Ishikawa (cell line): ENCODE measurements at regions not wholly inside any gene's neighbourhood (a gene's known extent, or its start where the extent isn't known, plus 50 kb on each side); places are given as distances from the start of the nearest gene placed in this dataset.

ENCODE experiments used
- CEBPB ChIP-seq: IDR thresholded peaks from 2 replicates; pipeline ENCODE4 v1.6.1; 2012
- CREB1 ChIP-seq: IDR thresholded peaks from 2 replicates; pipeline ENCODE4 v1.6.1; 2012; ENCODE audit warnings: low read depth
- EGR1 ChIP-seq: IDR thresholded peaks from 2 replicates; pipeline ENCODE4 v1.6.1; 2012
- EP300 ChIP-seq: IDR thresholded peaks from 2 replicates; pipeline ENCODE4 v1.6.1; 2012; ENCODE audit warnings: borderline replicate concordance
- FOXM1 ChIP-seq: IDR thresholded peaks from 2 replicates; pipeline ENCODE4 v1.6.1; 2012; ENCODE audit warnings: low read depth, borderline replicate concordance
- NFIC ChIP-seq: IDR thresholded peaks from 2 replicates; pipeline ENCODE4 v1.6.1; 2012
- RAD21 ChIP-seq: IDR thresholded peaks from 2 replicates; pipeline ENCODE4 v1.6.1; 2012; ENCODE audit warnings: low read depth
- TAF1 ChIP-seq: IDR thresholded peaks from 2 replicates; pipeline ENCODE4 v1.6.1; 2012; ENCODE audit warnings: low read depth, mild to moderate bottlenecking
- TCF12 ChIP-seq: IDR thresholded peaks from 2 replicates; pipeline ENCODE4 v1.6.1; 2012; ENCODE audit warnings: low read depth
- TEAD4 ChIP-seq: IDR thresholded peaks from 2 replicates; pipeline ENCODE4 v1.6.1; 2012
- YY1 ChIP-seq: IDR thresholded peaks from 2 replicates; pipeline ENCODE4 v1.6.1; 2012; ENCODE audit warnings: low read depth
- ZBTB7A ChIP-seq: IDR thresholded peaks from 2 replicates; pipeline ENCODE4 v1.6.1; 2012; ENCODE audit warnings: low read depth
- TF ChIP-seq, protein P1 (sequence below): IDR thresholded peaks from 2 replicates; pipeline ENCODE4 v1.6.1; 2012; ENCODE audit warnings: low read depth, mild to moderate bottlenecking
- TF ChIP-seq, protein P2 (sequence below): IDR thresholded peaks from 2 replicates; pipeline ENCODE4 v1.6.1; 2012
- TF ChIP-seq, protein P3 (sequence below): IDR thresholded peaks from 2 replicates; pipeline ENCODE4 v1.6.1; 2012

DNA sequence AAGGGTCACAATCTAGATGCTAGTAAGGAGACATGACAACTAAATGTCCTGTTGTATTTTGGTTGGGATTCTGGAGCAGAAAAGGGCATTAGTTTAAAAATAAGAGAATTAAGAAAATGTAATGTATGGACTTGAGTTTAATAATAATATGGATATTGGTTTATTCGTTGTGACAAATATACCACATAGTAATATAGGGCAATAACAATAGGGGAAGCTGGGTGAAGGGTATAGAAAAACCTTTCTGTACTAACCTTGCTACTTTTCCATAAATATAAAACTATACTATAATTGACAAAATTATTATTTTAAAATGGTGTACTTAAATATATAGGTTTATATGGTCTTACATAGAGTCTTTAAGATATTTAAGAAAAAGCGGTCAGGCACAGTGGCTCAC is 558.9 kb downstream of the PTPRC start:
- TF ChIP-seq ZBTB7A (no peak), CEBPB (no peak), EGR1 (no peak), RAD21 (no peak), TEAD4 (no peak), CREB1 (no peak), TCF12 (no peak), TAF1 (no peak)
- TF ChIP-seq, protein P1, sequence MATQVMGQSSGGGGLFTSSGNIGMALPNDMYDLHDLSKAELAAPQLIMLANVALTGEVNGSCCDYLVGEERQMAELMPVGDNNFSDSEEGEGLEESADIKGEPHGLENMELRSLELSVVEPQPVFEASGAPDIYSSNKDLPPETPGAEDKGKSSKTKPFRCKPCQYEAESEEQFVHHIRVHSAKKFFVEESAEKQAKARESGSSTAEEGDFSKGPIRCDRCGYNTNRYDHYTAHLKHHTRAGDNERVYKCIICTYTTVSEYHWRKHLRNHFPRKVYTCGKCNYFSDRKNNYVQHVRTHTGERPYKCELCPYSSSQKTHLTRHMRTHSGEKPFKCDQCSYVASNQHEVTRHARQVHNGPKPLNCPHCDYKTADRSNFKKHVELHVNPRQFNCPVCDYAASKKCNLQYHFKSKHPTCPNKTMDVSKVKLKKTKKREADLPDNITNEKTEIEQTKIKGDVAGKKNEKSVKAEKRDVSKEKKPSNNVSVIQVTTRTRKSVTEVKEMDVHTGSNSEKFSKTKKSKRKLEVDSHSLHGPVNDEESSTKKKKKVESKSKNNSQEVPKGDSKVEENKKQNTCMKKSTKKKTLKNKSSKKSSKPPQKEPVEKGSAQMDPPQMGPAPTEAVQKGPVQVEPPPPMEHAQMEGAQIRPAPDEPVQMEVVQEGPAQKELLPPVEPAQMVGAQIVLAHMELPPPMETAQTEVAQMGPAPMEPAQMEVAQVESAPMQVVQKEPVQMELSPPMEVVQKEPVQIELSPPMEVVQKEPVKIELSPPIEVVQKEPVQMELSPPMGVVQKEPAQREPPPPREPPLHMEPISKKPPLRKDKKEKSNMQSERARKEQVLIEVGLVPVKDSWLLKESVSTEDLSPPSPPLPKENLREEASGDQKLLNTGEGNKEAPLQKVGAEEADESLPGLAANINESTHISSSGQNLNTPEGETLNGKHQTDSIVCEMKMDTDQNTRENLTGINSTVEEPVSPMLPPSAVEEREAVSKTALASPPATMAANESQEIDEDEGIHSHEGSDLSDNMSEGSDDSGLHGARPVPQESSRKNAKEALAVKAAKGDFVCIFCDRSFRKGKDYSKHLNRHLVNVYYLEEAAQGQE: no peak

DNA sequence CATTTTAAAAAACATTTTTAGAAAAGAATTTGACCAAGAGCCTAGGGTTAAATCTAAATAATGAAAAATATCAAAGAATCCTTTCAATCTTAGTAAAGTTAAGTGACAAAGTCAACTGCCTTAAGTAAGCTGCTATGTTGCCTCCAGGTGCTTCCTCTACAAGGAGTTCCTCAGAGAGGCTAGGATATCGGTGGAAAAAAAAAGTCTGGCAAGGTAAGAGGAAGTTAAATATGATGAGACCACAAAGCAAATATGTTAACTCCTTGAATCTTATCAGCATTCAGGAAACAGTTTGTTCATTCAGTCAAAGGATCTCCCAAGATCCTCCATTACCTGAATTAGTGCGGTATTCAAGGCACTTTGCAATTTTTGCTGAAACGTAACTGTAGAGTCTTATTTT is 563.5 kb downstream of the PTPRC start:
- no peak for TF ChIP-seq TEAD4

DNA sequence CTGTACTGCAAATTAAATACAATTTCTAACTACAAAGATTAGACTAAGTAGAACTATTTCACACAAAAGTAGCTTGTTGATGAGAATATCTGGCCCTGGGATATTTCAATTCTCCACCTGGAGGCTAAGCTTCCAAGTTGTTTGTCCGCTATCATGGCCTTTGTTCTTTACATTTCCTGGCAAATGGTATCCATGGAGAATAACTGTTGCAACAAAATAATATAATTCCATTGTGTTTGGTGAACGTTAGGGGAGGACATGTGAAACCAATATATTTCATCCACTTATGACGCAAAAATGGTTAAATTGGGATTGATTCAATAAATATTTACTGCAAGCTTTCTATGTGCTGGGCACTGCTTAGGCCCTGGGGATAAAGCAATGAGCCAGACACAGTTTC is 565.4 kb downstream of the PTPRC start:
- TF ChIP-seq, protein P2, sequence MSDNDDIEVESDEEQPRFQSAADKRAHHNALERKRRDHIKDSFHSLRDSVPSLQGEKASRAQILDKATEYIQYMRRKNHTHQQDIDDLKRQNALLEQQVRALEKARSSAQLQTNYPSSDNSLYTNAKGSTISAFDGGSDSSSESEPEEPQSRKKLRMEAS: no peak
- TF ChIP-seq TCF12 (no peak), NFIC (no peak), TAF1 (no peak), CEBPB (no peak), CREB1 (no peak), EP300 (no peak), RAD21 (no peak), EGR1 (no peak), FOXM1 (no peak)
- TF ChIP-seq, protein P1: no peak
- TF ChIP-seq, protein P3, sequence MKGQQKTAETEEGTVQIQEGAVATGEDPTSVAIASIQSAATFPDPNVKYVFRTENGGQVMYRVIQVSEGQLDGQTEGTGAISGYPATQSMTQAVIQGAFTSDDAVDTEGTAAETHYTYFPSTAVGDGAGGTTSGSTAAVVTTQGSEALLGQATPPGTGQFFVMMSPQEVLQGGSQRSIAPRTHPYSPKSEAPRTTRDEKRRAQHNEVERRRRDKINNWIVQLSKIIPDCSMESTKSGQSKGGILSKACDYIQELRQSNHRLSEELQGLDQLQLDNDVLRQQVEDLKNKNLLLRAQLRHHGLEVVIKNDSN: no peak

DNA sequence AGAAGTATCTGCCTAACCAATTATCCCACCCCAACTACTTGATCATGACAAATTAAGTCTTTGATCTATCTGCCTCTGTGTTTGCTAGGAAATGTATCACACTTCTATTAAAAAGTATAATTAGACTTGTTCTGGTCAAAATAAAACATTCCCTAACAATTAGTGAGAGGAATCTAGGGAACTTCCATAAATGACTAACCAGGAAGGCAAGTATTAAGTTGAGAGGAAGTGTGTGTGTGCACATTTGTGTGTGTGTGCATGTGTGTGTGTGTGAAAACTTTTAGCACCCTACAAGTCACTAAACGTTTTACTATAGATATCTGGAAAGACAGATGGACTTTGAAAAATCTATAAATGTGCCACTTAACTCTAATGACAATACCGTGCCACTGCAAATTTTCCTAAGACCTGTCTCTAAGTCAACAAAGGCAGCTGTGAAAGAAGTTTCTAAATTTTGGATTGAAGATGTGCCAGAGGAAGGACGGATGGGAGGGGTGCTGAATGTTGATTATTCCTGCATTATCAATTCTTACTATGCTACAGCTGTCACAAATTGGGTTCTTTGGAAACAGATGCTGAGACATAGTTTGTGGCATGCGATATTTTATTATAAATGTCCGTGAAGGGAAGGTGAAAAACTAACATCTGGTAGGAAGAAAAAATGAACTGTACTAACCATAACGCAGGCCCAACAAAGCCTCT is 567.1 kb downstream of the PTPRC start:
- TF ChIP-seq NFIC: no peak
- no peak for TF ChIP-seq YY1
- no peak for TF ChIP-seq EP300
- TF ChIP-seq EGR1: no peak
- TF ChIP-seq CEBPB: no peak
- TF ChIP-seq CREB1: no peak
- no peak for TF ChIP-seq ZBTB7A
- TF ChIP-seq FOXM1: no peak
- no peak for TF ChIP-seq TCF12
- TF ChIP-seq, protein P1: no peak
- TF ChIP-seq TAF1: no peak

DNA sequence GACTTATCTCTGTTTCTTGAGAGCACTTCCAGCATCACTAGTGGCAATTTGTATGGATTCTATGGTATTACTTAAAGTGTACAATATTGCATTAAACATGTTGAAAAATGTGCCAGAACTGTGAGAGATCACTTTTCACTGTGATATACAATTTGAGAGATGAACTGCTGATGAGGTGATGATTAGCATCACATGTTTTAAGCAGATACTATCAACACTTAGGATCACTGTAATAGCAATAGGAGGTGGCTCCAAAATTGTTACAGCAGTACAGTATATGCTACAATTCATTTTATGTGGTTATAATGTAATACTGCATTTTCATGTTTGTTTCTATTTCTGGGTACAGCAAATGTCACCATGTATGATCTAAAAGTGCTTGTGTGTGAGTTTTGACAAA is 570.0 kb downstream of the PTPRC start:
- TF ChIP-seq EP300: no peak
- no peak for TF ChIP-seq TCF12
- TF ChIP-seq, protein P1: no peak
- TF ChIP-seq RAD21: no peak
- no peak for TF ChIP-seq YY1
- no peak for TF ChIP-seq TEAD4
- no peak for TF ChIP-seq CEBPB
- TF ChIP-seq TAF1: no peak
- TF ChIP-seq EGR1: no peak
- TF ChIP-seq, protein P2: no peak
- no peak for TF ChIP-seq ZBTB7A
- no peak for TF ChIP-seq NFIC
- TF ChIP-seq FOXM1: no peak
- no peak for TF ChIP-seq CREB1
- TF ChIP-seq, protein P3: no peak
